ENCODE measurements at regions not wholly inside any gene's neighbourhood (a gene's known extent, or its start where the extent isn't known, plus 50 kb on each side); places are given as distances from the start of the nearest gene placed in this dataset.

- H3K9me2 ChIP-seq (ENCODE audit: insufficient read depth) = no peaks in the 10 kb centered on the region
- in situ Hi-C loops (cut with MboI) = no loop called here
- H3K4me2 ChIP-seq (ENCODE audit: unreplicated experiment) = no peak overlapping the region
- no peaks in the 10 kb centered on the region for H3F3A ChIP-seq (ENCODE audit: insufficient read depth)
- H3K27ac ChIP-seq = no peak overlapping the region
- no peak overlapping the region for H2AFZ ChIP-seq
- no peaks in the 10 kb centered on the region for H3K9me3 ChIP-seq (ENCODE audit: low read depth)
- WGBS, 2 experiments (ENCODE audit: low coverage in 1 of 2, low lambda C conversion rate in 2 of 2, missing lambda C conversion rate in 2 of 2) = 80 to 82% methylated on average over 3 of the region's 3 CpGs
- H3K36me3 ChIP-seq (ENCODE audit: low read depth) = no peaks in the 10 kb centered on the region
- no peak overlapping the region for H3K4me3 ChIP-seq
- H3K9ac ChIP-seq = no peak overlapping the region
- H3K27me3 ChIP-seq (replicated peaks; ENCODE audit: insufficient read depth) = no peaks in the 10 kb centered on the region
- no peaks in the 10 kb centered on the region for H4K20me1 ChIP-seq (ENCODE audit: insufficient read depth)
- no peaks in the 10 kb centered on the region for H3K79me2 ChIP-seq (ENCODE audit: insufficient read depth)
- no peaks in the 10 kb centered on the region for H3K4me1 ChIP-seq (ENCODE audit: insufficient read depth)
- DNase-seq = no peak
- TF ChIP-seq EZH2 (IDR thresholded peaks at IDR 0.05; ENCODE audit: insufficient read depth, poor library complexity, severe bottlenecking) (no peak), EZH2phosphoT487 (IDR thresholded peaks at IDR 0.05; ENCODE audit: insufficient read depth, low read depth) (no peak)
Measured at GRCh38 chr12:24539646-24540045, 409.3 kb downstream of the BCAT1 start.

GRCh38 chr12:24537083-24537860 is 411.6 kb downstream of the BCAT1 start:
- TF ChIP-seq EZH2 (IDR thresholded peaks at IDR 0.05; ENCODE audit: insufficient read depth, poor library complexity, severe bottlenecking) (no peak), EZH2phosphoT487 (IDR thresholded peaks at IDR 0.05; ENCODE audit: insufficient read depth, low read depth) (no peak)
- Histone ChIP-seq H3K9ac (no peak overlapping the region), H3K4me1 (ENCODE audit: insufficient read depth) (no peaks in the 10 kb centered on the region), H3K79me2 (ENCODE audit: insufficient read depth) (no peaks in the 10 kb centered on the region), H3K9me3 (ENCODE audit: low read depth) (no peaks in the 10 kb centered on the region), H3K36me3 (ENCODE audit: low read depth) (no peaks in the 10 kb centered on the region), H3F3A (ENCODE audit: insufficient read depth) (no peaks in the 10 kb centered on the region), H3K9me2 (ENCODE audit: insufficient read depth) (no peaks in the 10 kb centered on the region), H4K20me1 (ENCODE audit: insufficient read depth) (no peaks in the 10 kb centered on the region), H3K4me3 (no peak overlapping the region), H3K4me2 (ENCODE audit: unreplicated experiment) (no peak overlapping the region), H2AFZ (no peak overlapping the region), H3K27ac (no peak overlapping the region), H3K27me3 (replicated peaks; ENCODE audit: insufficient read depth) (no peaks in the 10 kb centered on the region)
- in situ Hi-C loops (cut with MboI) = no loop called here
- WGBS, 2 experiments (ENCODE audit: low coverage in 1 of 2, low lambda C conversion rate in 2 of 2, missing lambda C conversion rate in 2 of 2) = 60 to 62% methylated on average over 3 of the region's 3 CpGs
- no peak for DNase-seq

- Histone ChIP-seq H3K4me3 (no peak overlapping the region), H3K9me3 (ENCODE audit: low read depth) (no peaks in the 10 kb centered on the region), H4K20me1 (ENCODE audit: insufficient read depth) (no peaks in the 10 kb centered on the region), H3K27ac (no peak overlapping the region), H3K36me3 (ENCODE audit: low read depth) (no peaks in the 10 kb centered on the region), H3F3A (ENCODE audit: insufficient read depth) (no peaks in the 10 kb centered on the region), H3K4me1 (ENCODE audit: insufficient read depth) (no peaks in the 10 kb centered on the region), H2AFZ (no peak overlapping the region), H3K79me2 (ENCODE audit: insufficient read depth) (no peaks in the 10 kb centered on the region), H3K27me3 (replicated peaks; ENCODE audit: insufficient read depth) (no peaks in the 10 kb centered on the region; the same call in 1 of the 2 replicates), H3K9me2 (ENCODE audit: insufficient read depth) (no peaks in the 10 kb centered on the region), H3K4me2 (ENCODE audit: unreplicated experiment) (no peak overlapping the region), H3K9ac (no peak overlapping the region)
- 36 to 43% methylated on average over 6 of the region's 6 CpGs for WGBS, 2 experiments (ENCODE audit: low coverage in 1 of 2, low lambda C conversion rate in 2 of 2, missing lambda C conversion rate in 2 of 2)
- DNase-seq = no peak
- in situ Hi-C loops (cut with MboI) = no loop called here
- TF ChIP-seq EZH2 (IDR thresholded peaks at IDR 0.05; ENCODE audit: insufficient read depth, poor library complexity, severe bottlenecking) (no peak), EZH2phosphoT487 (IDR thresholded peaks at IDR 0.05; ENCODE audit: insufficient read depth, low read depth) (no peak)
Measured at GRCh38 chr12:24535334-24536069, 413.4 kb downstream of the BCAT1 start.

DNA sequence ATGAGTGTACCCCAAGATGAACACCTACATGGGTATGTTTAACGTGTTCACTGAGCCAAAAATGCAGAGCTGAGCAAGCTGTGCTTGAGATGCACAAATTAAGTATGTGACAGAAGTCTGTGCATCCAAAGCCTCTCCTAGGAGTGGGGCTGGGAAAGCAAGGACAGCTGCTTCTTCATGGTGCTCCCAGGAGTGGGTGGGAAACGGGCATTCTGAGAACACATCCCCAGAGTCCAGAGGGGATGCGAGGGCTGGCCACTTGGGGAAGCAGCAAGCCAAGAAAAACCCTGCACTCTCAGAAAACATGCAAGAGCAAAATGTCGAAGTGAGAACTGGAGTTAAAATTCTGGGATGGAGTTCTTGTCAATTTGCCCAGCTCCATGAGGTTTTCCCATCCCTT is 414.3 kb downstream of the BCAT1 start:
- Histone ChIP-seq H3K9ac (no peak overlapping the region), H3F3A (ENCODE audit: insufficient read depth) (no peaks in the 10 kb centered on the region), H2AFZ (no peak overlapping the region), H4K20me1 (ENCODE audit: insufficient read depth) (no peaks in the 10 kb centered on the region), H3K9me3 (ENCODE audit: low read depth) (no peaks in the 10 kb centered on the region), H3K27me3 (replicated peaks; ENCODE audit: insufficient read depth) (no peaks in the 10 kb centered on the region; the same call in 1 of the 2 replicates), H3K4me3 (no peak overlapping the region), H3K27ac (no peak overlapping the region), H3K4me1 (ENCODE audit: insufficient read depth) (no peaks in the 10 kb centered on the region), H3K79me2 (ENCODE audit: insufficient read depth) (no peaks in the 10 kb centered on the region), H3K4me2 (ENCODE audit: unreplicated experiment) (no peak overlapping the region), H3K36me3 (ENCODE audit: low read depth) (no peaks in the 10 kb centered on the region), H3K9me2 (ENCODE audit: insufficient read depth) (no peaks in the 10 kb centered on the region)
- 33 to 39% methylated on average over 4 of the region's 4 CpGs for WGBS, 2 experiments (ENCODE audit: low coverage in 1 of 2, low lambda C conversion rate in 2 of 2, missing lambda C conversion rate in 2 of 2)
- no peak for DNase-seq
- in situ Hi-C loops (cut with MboI) = no loop called here
- TF ChIP-seq EZH2phosphoT487 (IDR thresholded peaks at IDR 0.05; ENCODE audit: insufficient read depth, low read depth) (no peak), EZH2 (IDR thresholded peaks at IDR 0.05; ENCODE audit: insufficient read depth, poor library complexity, severe bottlenecking) (no peak)
